Transverse colon (tissue), 4 donors: ENCODE measurements at regions not wholly inside any gene's neighbourhood (a gene's known extent, or its start where the extent isn't known, plus 50 kb on each side); places are given as distances from the start of the nearest gene placed in this dataset.

Experiments used
- DNase-seq: peaks from one replicate; pipeline ENCODE4 v3.0.0-alpha.2; 2019
- H3K27ac ChIP-seq, 4 donors: fragments of 200-600 bp; sonication (generic); 2 replicates each; pipeline ENCODE4 v1.5.1; 2016 to 2018; ENCODE audit warnings: inconsistent platforms in 4 of 4
- H3K27me3 ChIP-seq: fragments of 200-600 bp; sonication (generic); 2 replicates; pipeline ENCODE4 v1.5.1; 2017; ENCODE audit warnings: inconsistent platforms
- H3K36me3 ChIP-seq, 4 donors: fragments of 200-600 bp; sonication (generic); 2 replicates each; pipeline ENCODE4 v1.5.1; 2017 to 2019; ENCODE audit warnings: inconsistent platforms in 4 of 4
- H3K4me1 ChIP-seq, 4 donors: fragments of 200-600 bp; sonication (generic); 2 replicates each; pipeline ENCODE4 v1.5.1; 2017 to 2020; ENCODE audit warnings: inconsistent platforms in 4 of 4
- H3K4me3 ChIP-seq, 4 donors: fragments of 200-600 bp; sonication (generic); 1 replicate in 1 of 4; 2 replicates in 3 of 4; pipeline versions ENCODE4 v1.5.1 to v1.6.1; 2017 to 2019; ENCODE audit warnings: inconsistent platforms in 4 of 4
- H3K9me3 ChIP-seq, 2 donors: fragments of 200-600 bp; sonication (generic); 2 replicates each; pipeline ENCODE4 v1.5.1; 2017 to 2019; ENCODE audit warnings: inconsistent platforms in 2 of 2
- CTCF ChIP-seq, 5 experiments: fragments of 200-600 bp in 3 of 5; fragments of 450-650 bp in 2 of 5; sonication (generic) in 3 of 5; IDR thresholded peaks; 1 replicate in 2 of 5; 2 replicates in 3 of 5; pipeline ENCODE4 v1.5.1; 2016 to 2017; ENCODE audit warnings: antibody characterized with exemption in 5 of 5, inconsistent platforms in 3 of 5, mild to moderate bottlenecking in 2 of 5, moderate library complexity in 1 of 5
- EP300 ChIP-seq: sonication (generic); formaldehyde crosslinking; IDR thresholded peaks from one replicate; pipeline ENCODE4 v1.6.1; 2017; ENCODE audit warnings: antibody characterized with exemption, low read depth
- POLR2A ChIP-seq: fragments of 450-650 bp; IDR thresholded peaks from one replicate; pipeline ENCODE4 v1.6.1; 2016; ENCODE audit warnings: antibody characterized with exemption, mild to moderate bottlenecking, moderate library complexity
- POLR2AphosphoS5 ChIP-seq, 3 donors: sonication (generic); formaldehyde crosslinking; IDR thresholded peaks; one replicate each; pipeline ENCODE4 v1.6.1; 2016; ENCODE audit warnings: antibody characterized with exemption in 3 of 3
- WGBS, 2 donors: methylation state at CpG; one replicate each; pipeline ENCODE4 v1.1.5; 2018; ENCODE audit warnings: low coverage in 1 of 2; 5-methylcytosine and 5-hydroxymethylcytosine counted together
- in situ Hi-C, 4 donors: fragments of 200-750 bp; cut with MboI; loops; one replicate each; pipeline versions ENCODE4 v1.15.0 to v1.15.1; 2017; ENCODE audit warnings: low sequenced_read_pairs in 3 of 4, low pct_ligation_motif_present in 1 of 4, low pct_unique_long_range_greater_than_20kb in 1 of 4
- intact Hi-C: fragments of 100-400 bp; cut with DNase I; formaldehyde crosslinking; loops from one replicate; pipeline ENCODE4 v1.15.1; 2023; ENCODE audit warnings: low total_unique reads

- Histone ChIP-seq H3K9me3 (no peaks in the 10 kb centered on the region), H3K27me3 (no peaks in the 10 kb centered on the region), H3K4me3 (no peak overlapping the region), H3K4me1 (no peaks in the 10 kb centered on the region), H3K27ac (no peak overlapping the region), H3K36me3 (no peaks in the 10 kb centered on the region)
- intact Hi-C loops, result no loop called here
- in situ Hi-C loops, result no loop called here
- no peak for DNase-seq
- TF ChIP-seq POLR2AphosphoS5 (IDR thresholded peaks at IDR 0.05) (no peak), CTCF (IDR thresholded peaks at IDR 0.05) (no peak), POLR2A (no peak), EP300 (no peak)
- WGBS, 2 donors, result 62 to 64% methylated on average over 2 of the region's 2 CpGs
Observed at GRCh38 chr3:82355228-82355627, 593.8 kb upstream of the GBE1 start.

GRCh38 chr3:82354228-82354627 lies 592.8 kb upstream of the GBE1 start:
- intact Hi-C loops, result no loop called here
- TF ChIP-seq POLR2AphosphoS5 (IDR thresholded peaks at IDR 0.05) (no peak), POLR2A (no peak)
- no peaks in the 10 kb centered on the region for H3K27me3 ChIP-seq
- H3K9me3 ChIP-seq, result no peaks in the 10 kb centered on the region
- H3K4me1 ChIP-seq, result no peaks in the 10 kb centered on the region
- no peak for DNase-seq
- WGBS, 2 donors, result 43 to 69% methylated on average over 2 to 4 of the region's 4 CpGs
- no peaks in the 10 kb centered on the region for H3K36me3 ChIP-seq
- in situ Hi-C loops, result no loop called here
- H3K4me3 ChIP-seq, result no peak overlapping the region
- H3K27ac ChIP-seq, result no peak overlapping the region

- Histone ChIP-seq H3K27ac (no peak overlapping the region), H3K27me3 (no peaks in the 10 kb centered on the region), H3K36me3 (no peaks in the 10 kb centered on the region), H3K4me3 (no peak overlapping the region), H3K4me1 (no peaks in the 10 kb centered on the region), H3K9me3 (no peaks in the 10 kb centered on the region)
- intact Hi-C loops, result no loop called here
- DNase-seq, result no peak
- WGBS, 2 donors, result 70 to 76% methylated on average over 6 of the region's 6 CpGs
- in situ Hi-C loops, result no loop called here
- TF ChIP-seq EP300, result no peak
- no peak for TF ChIP-seq CTCF (IDR thresholded peaks at IDR 0.05)
Observed at GRCh38 chr3:82353306-82354171, 592.1 kb upstream of the GBE1 start.

- WGBS, 2 donors, result 79 to 84% methylated on average over 1 of the region's 1 CpG
- Histone ChIP-seq H3K27ac (no peak overlapping the region), H3K4me1 (no peaks in the 10 kb centered on the region), H3K36me3 (no peaks in the 10 kb centered on the region), H3K4me3 (no peak overlapping the region), H3K9me3 (no peaks in the 10 kb centered on the region), H3K27me3 (no peaks in the 10 kb centered on the region)
- in situ Hi-C loops (no loop called here), intact Hi-C loops (no loop called here)
- no peak for DNase-seq
- TF ChIP-seq POLR2A (no peak), EP300 (no peak), CTCF (IDR thresholded peaks at IDR 0.05) (no peak), POLR2AphosphoS5 (IDR thresholded peaks at IDR 0.05) (no peak)
Observed at GRCh38 chr3:82347585-82347984, 586.1 kb upstream of the GBE1 start.

GRCh38 chr3:82342521-82342920 lies 581.1 kb upstream of the GBE1 start:
- Histone ChIP-seq H3K27ac (no peak overlapping the region), H3K36me3 (no peaks in the 10 kb centered on the region), H3K9me3 (no peaks in the 10 kb centered on the region), H3K4me3 (no peak overlapping the region), H3K4me1 (no peaks in the 10 kb centered on the region), H3K27me3 (no peaks in the 10 kb centered on the region)
- in situ Hi-C loops (no loop called here), intact Hi-C loops (no loop called here)
- DNase-seq, result no peak
- no peak for TF ChIP-seq POLR2A
- no peak for TF ChIP-seq POLR2AphosphoS5 (IDR thresholded peaks at IDR 0.05)
- no peak for TF ChIP-seq EP300
- no peak for TF ChIP-seq CTCF (IDR thresholded peaks at IDR 0.05)
- 75% methylated on average over 2 to 3 of the region's 3 CpGs for WGBS, 2 donors
